ENCODE measurements at regions not wholly inside any gene's neighbourhood (a gene's known extent, or its start where the extent isn't known, plus 50 kb on each side); places are given as distances from the start of the nearest gene placed in this dataset.
"Not testable (repeated sequence)": the region's sequence is repeated elsewhere in the genome, so short reads cannot be mapped to it uniquely, and the experiment has no call there.

DNA sequence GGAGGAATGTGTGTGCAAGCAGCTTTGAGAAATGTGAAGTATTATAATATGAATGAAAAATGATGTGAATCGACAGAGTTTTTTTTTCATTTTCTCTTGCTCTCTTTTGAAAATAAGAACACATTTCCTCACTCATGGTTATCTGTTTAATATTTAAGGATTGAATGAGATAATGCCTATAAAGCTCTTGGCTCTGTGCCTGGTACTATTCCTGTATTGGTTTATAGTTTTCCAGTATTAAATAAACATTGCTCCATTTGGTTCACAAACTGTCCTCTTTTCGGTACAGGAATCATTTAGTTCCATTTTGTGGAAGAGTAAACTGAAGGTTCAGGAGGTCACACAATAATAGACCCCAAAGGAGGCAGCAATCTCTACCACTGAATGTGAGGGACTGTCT, 1185.5 kb upstream of the WWC1 start:
- ATAC-seq (no peak), DNase-seq (no peak)
- intact Hi-C loops (cut with DNase I), result no loop called here
- Histone ChIP-seq H3K4me1 (no peaks in the 10 kb centered on the region), H3K27ac (no peak overlapping the region), H3K27me3 (no peaks in the 10 kb centered on the region), H3K4me3 (no peak overlapping the region), H3K9me3 (no peaks in the 10 kb centered on the region), H3K36me3 (no peaks in the 10 kb centered on the region)
- 62% methylated on average over 2 of the region's 2 CpGs for WGBS (ENCODE audit: insufficient coverage, low coverage, low lambda C conversion rate, missing lambda C conversion rate)
- no peak for TF ChIP-seq POLR2A (IDR thresholded peaks at IDR 0.05)
- TF ChIP-seq, protein P1, sequence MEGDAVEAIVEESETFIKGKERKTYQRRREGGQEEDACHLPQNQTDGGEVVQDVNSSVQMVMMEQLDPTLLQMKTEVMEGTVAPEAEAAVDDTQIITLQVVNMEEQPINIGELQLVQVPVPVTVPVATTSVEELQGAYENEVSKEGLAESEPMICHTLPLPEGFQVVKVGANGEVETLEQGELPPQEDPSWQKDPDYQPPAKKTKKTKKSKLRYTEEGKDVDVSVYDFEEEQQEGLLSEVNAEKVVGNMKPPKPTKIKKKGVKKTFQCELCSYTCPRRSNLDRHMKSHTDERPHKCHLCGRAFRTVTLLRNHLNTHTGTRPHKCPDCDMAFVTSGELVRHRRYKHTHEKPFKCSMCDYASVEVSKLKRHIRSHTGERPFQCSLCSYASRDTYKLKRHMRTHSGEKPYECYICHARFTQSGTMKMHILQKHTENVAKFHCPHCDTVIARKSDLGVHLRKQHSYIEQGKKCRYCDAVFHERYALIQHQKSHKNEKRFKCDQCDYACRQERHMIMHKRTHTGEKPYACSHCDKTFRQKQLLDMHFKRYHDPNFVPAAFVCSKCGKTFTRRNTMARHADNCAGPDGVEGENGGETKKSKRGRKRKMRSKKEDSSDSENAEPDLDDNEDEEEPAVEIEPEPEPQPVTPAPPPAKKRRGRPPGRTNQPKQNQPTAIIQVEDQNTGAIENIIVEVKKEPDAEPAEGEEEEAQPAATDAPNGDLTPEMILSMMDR (IDR thresholded peaks at IDR 0.05), result no peak

DNA sequence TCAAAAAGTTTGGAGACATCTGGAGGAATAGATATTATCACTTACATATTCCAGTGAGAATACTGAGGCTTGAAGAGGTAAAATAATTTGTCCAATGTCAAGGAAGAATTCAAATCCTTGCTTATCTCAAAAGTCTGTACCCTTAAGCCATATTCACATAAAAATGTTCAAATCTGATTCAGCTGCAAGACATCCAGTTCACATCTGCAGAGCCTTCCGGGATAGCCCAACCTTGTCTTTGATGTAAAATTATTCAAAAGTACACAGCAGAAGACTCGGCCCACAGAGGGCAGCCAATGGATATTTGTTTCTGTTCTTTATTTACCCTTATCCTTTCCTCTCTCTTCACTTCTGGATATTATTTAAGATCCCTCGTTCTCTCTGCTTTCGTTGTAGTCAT, 1183.8 kb upstream of the WWC1 start:
- Histone ChIP-seq H3K27me3 (no peaks in the 10 kb centered on the region), H3K36me3 (no peaks in the 10 kb centered on the region), H3K27ac (no peak overlapping the region), H3K4me3 (no peak overlapping the region), H3K4me1 (no peaks in the 10 kb centered on the region), H3K9me3 (no peaks in the 10 kb centered on the region)
- no peak for DNase-seq
- TF ChIP-seq POLR2A (IDR thresholded peaks at IDR 0.05), result no peak
- TF ChIP-seq, protein P1 (IDR thresholded peaks at IDR 0.05), result no peak
- intact Hi-C loops (cut with DNase I), result no loop called here
- 70% methylated on average over 4 of the region's 4 CpGs for WGBS (ENCODE audit: insufficient coverage, low coverage, low lambda C conversion rate, missing lambda C conversion rate)
- no peak for ATAC-seq

DNA sequence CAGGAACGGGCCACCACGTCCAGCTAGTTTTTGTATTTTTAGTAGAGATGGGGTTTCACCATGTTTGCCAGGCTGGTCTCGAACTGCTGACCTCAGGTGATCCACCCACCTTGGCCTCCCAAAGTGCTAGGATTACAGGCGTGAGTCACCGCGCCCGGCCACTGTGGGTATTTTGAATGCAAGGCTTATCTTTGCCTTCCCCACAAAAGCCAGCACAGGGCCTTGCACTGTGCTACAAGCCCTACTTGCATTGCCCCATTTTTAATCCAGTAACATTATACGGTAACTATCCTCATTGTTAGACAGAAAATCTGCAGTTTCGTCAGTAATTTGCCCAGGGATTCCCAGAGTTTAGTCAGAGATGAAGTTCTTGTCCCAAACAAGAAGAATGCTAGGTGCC, 1183.2 kb upstream of the WWC1 start:
- H3K27me3 ChIP-seq; ATAC-seq; H3K36me3 ChIP-seq; H3K9me3 ChIP-seq; H3K27ac ChIP-seq; H3K4me1 ChIP-seq; H3K4me3 ChIP-seq; intact Hi-C loops (cut with DNase I); DNase-seq: not testable (repeated sequence)
- WGBS (ENCODE audit: insufficient coverage, low coverage, low lambda C conversion rate, missing lambda C conversion rate), result 72% methylated on average over 5 of the region's 9 CpGs

DNA sequence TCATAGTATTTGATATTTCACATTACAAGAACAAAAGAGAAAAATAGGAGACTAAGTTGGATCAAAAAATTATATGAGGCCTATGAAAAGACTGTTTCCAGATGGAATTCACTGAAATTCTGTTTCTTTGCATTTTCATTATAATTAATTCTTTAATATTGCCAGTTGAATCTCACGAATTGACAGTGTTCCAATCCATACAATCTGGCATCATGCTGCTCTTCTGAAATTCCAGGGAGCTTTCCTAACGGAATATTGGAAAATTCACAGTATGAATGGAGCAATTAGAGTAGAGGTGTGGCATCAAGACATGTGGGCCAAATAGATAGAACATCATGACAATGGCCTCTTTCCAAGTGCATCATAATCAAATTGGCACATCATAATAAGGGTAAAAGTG, 1178.9 kb upstream of the WWC1 start:
- intact Hi-C loops (cut with DNase I), result no loop called here
- ATAC-seq, result no peak
- WGBS (ENCODE audit: insufficient coverage, low coverage, low lambda C conversion rate, missing lambda C conversion rate), result 46% methylated on average over 2 of the region's 2 CpGs
- H3K9me3 ChIP-seq, result no peaks in the 10 kb centered on the region
- no peaks in the 10 kb centered on the region for H3K36me3 ChIP-seq
- TF ChIP-seq, protein P1 (IDR thresholded peaks at IDR 0.05), result no peak
- TF ChIP-seq POLR2A (IDR thresholded peaks at IDR 0.05), result no peak
- no peaks in the 10 kb centered on the region for H3K4me1 ChIP-seq
- DNase-seq, result no peak
- H3K4me3 ChIP-seq, result no peak overlapping the region
- H3K27me3 ChIP-seq, result no peaks in the 10 kb centered on the region
- no peak overlapping the region for H3K27ac ChIP-seq

DNA sequence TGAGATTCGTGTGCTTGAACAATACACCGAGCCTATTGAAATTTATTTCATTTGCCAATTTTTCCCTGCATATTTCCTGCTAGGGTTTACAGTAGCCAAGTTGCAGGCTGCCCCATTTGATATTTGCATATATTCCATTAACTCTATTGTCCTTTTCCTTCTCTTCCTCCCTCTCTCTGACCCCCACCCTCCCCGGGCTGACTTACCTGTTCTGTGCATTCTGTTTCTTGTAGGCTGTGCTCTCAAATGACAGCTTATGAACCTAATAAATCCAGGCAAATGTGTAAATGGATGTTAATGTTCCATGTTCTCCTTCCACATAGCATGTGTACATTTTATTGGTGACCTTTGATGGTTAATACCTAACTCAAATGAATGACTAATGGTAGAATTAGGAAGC, 1169.2 kb upstream of the WWC1 start:
- DNase-seq, result no peak
- Histone ChIP-seq H3K4me3 (no peak overlapping the region), H3K27me3 (no peaks in the 10 kb centered on the region), H3K4me1 (no peaks in the 10 kb centered on the region), H3K27ac (no peak overlapping the region), H3K9me3 (no peaks in the 10 kb centered on the region), H3K36me3 (no peaks in the 10 kb centered on the region)
- TF ChIP-seq POLR2A (IDR thresholded peaks at IDR 0.05), result no peak
- TF ChIP-seq, protein P1 (IDR thresholded peaks at IDR 0.05), result no peak
- intact Hi-C loops (cut with DNase I), result no loop called here
- WGBS (ENCODE audit: insufficient coverage, low coverage, low lambda C conversion rate, missing lambda C conversion rate), result 85% methylated on average over 3 of the region's 3 CpGs
- ATAC-seq, result no peak
